Naive thymus-derived CD4-positive, alpha-beta T cell (primary cell): ENCODE measurements at regions not wholly inside any gene's neighbourhood (a gene's known extent, or its start where the extent isn't known, plus 50 kb on each side); places are given as distances from the start of the nearest gene placed in this dataset.
"Not testable (repeated sequence)": the region's sequence is repeated elsewhere in the genome, so short reads cannot be mapped to it uniquely, and the experiment has no call there.

Experiments
- ATAC-seq: fragments of 150-1000 bp; cut with Tn5 transposase; 2 replicates; pipeline ENCODE4 v1.10.0; 2021; ENCODE audit warnings: mild to moderate bottlenecking, moderate library complexity
- CTCF ChIA-PET: fragments of 350-600 bp; sonication (Branson Sonifier 250); formaldehyde crosslinking; loops from one replicate; lab custom pipeline; 2021; ENCODE audit warnings: antibody characterized with exemption; lab: Charles Lee
- POLR2A ChIA-PET: fragments of 350-600 bp; sonication (Branson Sonifier 250); formaldehyde crosslinking; loops from one replicate; lab custom pipeline; 2021; ENCODE audit warnings: antibody characterized with exemption, inconsistent platforms; lab: Charles Lee
- DNase-seq, 9 donors: peaks; one replicate each; pipeline versions ENCODE4 v3.0.0 to v3.0.0-alpha.2; 2020 to 2022; ENCODE audit warnings: mixed read lengths in 1 of 9
- H3K27ac ChIP-seq: one replicate; pipeline ENCODE4 v1.7.0; 2013; ENCODE audit warnings: mild to moderate bottlenecking, low read depth, low read length, moderate library complexity
- H3K27me3 ChIP-seq, 2 donors: one replicate each; pipeline ENCODE4 v1.7.0; 2013; ENCODE audit warnings: low read length in 2 of 2, mild to moderate bottlenecking in 2 of 2, moderate library complexity in 2 of 2; ENCODE audit not compliant: control insufficient read depth in 2 of 2, insufficient read depth in 2 of 2
- H3K36me3 ChIP-seq, 3 experiments: 1 replicate in 2 of 3; 2 replicates in 1 of 3; pipeline ENCODE4 v1.7.0; 2013; ENCODE audit warnings: low read length in 3 of 3, mild to moderate bottlenecking in 3 of 3, moderate library complexity in 1 of 3; ENCODE audit not compliant: insufficient read depth in 3 of 3, control insufficient read depth in 2 of 3
- H3K4me1 ChIP-seq, 2 donors: one replicate each; pipeline ENCODE4 v1.7.0; 2013; ENCODE audit warnings: low read length in 2 of 2, mild to moderate bottlenecking in 2 of 2, moderate library complexity in 1 of 2; ENCODE audit not compliant: control insufficient read depth in 2 of 2, insufficient read depth in 2 of 2
- H3K4me3 ChIP-seq: 2 replicates; pipeline ENCODE4 v1.7.0; 2013; ENCODE audit warnings: mild to moderate bottlenecking, low read length
- H3K9me3 ChIP-seq, 3 experiments: 1 replicate in 2 of 3; 2 replicates in 1 of 3; pipeline ENCODE4 v1.7.0; 2013; ENCODE audit warnings: low read length in 3 of 3; ENCODE audit not compliant: control insufficient read depth in 2 of 3
- H3K27ac Mint-ChIP-seq, 9 donors: one replicate each; pipeline ENCODE4 v1.8.0; 2020 to 2022; ENCODE audit warnings: mixed read lengths in 9 of 9, mild to moderate bottlenecking in 8 of 9, moderate library complexity in 5 of 9, inconsistent platforms in 2 of 9
- H3K27me3 Mint-ChIP-seq, 5 donors: one replicate each; pipeline ENCODE4 v1.8.0; 2021 to 2022; ENCODE audit warnings: mixed read lengths in 5 of 5, mild to moderate bottlenecking in 1 of 5
- H3K36me3 Mint-ChIP-seq, 5 donors: one replicate each; pipeline ENCODE4 v1.8.0; 2020 to 2022; ENCODE audit warnings: mixed read lengths in 5 of 5, mild to moderate bottlenecking in 3 of 5, inconsistent platforms in 1 of 5
- H3K4me1 Mint-ChIP-seq, 7 donors: one replicate each; pipeline ENCODE4 v1.8.0; 2020 to 2022; ENCODE audit warnings: mixed read lengths in 7 of 7, mild to moderate bottlenecking in 3 of 7, inconsistent platforms in 1 of 7
- H3K4me3 Mint-ChIP-seq, 10 donors: one replicate each; pipeline ENCODE4 v1.8.0; 2020 to 2022; ENCODE audit warnings: mild to moderate bottlenecking in 10 of 10, mixed read lengths in 10 of 10, moderate library complexity in 6 of 10, inconsistent platforms in 2 of 10
- H3K9me3 Mint-ChIP-seq, 11 donors: one replicate each; pipeline ENCODE4 v1.8.0; 2020 to 2022; ENCODE audit warnings: mixed read lengths in 11 of 11, mild to moderate bottlenecking in 4 of 11, inconsistent platforms in 1 of 11, moderate library complexity in 1 of 11
- intact Hi-C, 2 donors: fragments of 100-400 bp; cut with micrococcal nuclease; formaldehyde crosslinking; loops; one replicate each; pipeline ENCODE4 v1.15.1; 2023

DNA sequence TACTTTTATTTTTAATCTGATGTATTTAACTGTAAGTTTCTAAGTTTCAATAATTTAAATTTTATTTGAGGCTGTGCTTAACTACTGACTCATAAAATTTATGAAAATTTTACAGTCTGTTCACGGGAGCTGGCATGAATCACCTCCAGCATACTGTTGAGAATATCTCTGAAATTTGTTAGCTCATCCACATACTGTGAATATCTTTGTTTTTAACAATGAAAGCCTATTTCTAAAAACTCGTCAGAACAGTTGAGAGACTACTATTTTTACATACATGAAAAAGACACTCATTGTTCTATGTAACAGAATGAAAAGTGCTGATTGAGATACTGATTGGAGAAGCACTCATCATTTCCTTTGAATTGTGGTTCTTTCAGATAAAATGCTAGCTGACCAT lies 749.3 kb downstream of the TENT5A start:
- no peak overlapping the region for H3K27ac Mint-ChIP-seq
- H3K4me3 ChIP-seq: no peak overlapping the region
- no peaks in the 10 kb centered on the region for H3K36me3 ChIP-seq
- peaks cover 0 to 5% (median 0%) of the 10 kb centered on the region in 5 donors for H3K36me3 Mint-ChIP-seq
- no peak for ATAC-seq
- intact Hi-C loops: no loop called here
- CTCF ChIA-PET: no interaction called here
- no peaks in the 10 kb centered on the region for H3K4me1 Mint-ChIP-seq
- no peak for DNase-seq
- no peaks in the 10 kb centered on the region for H3K27me3 Mint-ChIP-seq
- POLR2A ChIA-PET: interaction anchor here (0.6 kb wide), 1 partner anchor 1004 kb away, joined by 3 read pairs; no protein-coding TSS in a partner anchor
- H3K9me3 ChIP-seq: no peaks in the 10 kb centered on the region
- no peak overlapping the region for H3K4me3 Mint-ChIP-seq
- peaks cover 1 to 13% (median 7%) of the 10 kb centered on the region in 11 donors for H3K9me3 Mint-ChIP-seq
- H3K27me3 ChIP-seq: no peaks in the 10 kb centered on the region
- H3K27ac ChIP-seq: no peak overlapping the region
- H3K4me1 ChIP-seq: no peaks in the 10 kb centered on the region

DNA sequence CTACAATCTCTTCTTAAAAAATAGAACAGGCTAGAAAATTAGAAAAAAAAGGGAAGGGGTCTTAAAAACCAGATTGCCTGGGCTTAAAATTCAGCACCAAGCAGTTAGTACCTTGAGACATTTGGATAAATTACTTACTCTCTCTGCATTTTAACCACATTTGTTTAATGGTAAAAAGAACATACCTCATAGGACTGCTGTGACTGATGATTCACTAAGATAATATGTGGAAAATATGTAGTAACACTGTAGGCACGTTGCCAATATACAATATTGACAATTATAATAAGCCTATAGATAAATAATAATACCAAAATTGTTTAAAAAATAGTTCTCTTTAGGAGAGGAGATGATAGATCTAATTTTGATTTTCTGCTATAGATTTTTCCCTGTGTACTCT lies 750.4 kb downstream of the TENT5A start:
- Mint-ChIP-seq H3K9me3 (peaks cover 1 to 13% (median 7%) of the 10 kb centered on the region in 11 donors), H3K4me3 (no peak overlapping the region), H3K27me3 (no peaks in the 10 kb centered on the region), H3K4me1 (no peaks in the 10 kb centered on the region), H3K36me3 (peaks cover 0 to 5% (median 0%) of the 10 kb centered on the region in 5 donors), H3K27ac (no peak overlapping the region)
- Histone ChIP-seq H3K9me3 (no peaks in the 10 kb centered on the region), H3K4me1 (no peaks in the 10 kb centered on the region), H3K36me3 (no peaks in the 10 kb centered on the region), H3K4me3 (no peak overlapping the region), H3K27ac (no peak overlapping the region), H3K27me3 (no peaks in the 10 kb centered on the region)
- POLR2A ChIA-PET: no interaction called here
- no peak for ATAC-seq
- CTCF ChIA-PET: interaction anchor here (0.7 kb wide), 1 partner anchor 604 kb away, joined by 3 read pairs; no protein-coding TSS in a partner anchor
- intact Hi-C loops: no loop called here
- no peak for DNase-seq

DNA sequence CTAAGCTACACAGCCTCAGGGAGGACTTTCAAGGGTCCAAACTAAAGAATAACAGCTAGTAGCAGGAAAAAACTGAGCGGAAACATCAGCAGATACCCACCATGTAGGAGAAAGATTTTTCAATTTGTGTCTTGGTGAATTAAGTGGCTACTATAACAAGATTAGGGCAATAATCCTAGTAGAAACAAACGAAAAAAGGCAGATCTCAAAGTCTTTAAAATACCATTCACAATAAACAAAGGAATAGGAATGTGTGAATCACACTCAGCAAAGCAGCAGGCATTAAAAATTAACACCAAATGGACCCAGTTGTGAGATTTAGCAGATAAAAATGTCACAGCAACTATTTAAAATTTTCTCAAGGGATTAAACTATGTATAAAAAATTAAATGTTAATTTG lies 761.2 kb downstream of the TENT5A start:
- Mint-ChIP-seq H3K27ac (no peak overlapping the region), H3K36me3 (no peaks in the 10 kb centered on the region), H3K9me3 (peaks cover 0 to 24% (median 4%) of the 10 kb centered on the region in 11 donors), H3K27me3 (no peaks in the 10 kb centered on the region), H3K4me1 (no peaks in the 10 kb centered on the region), H3K4me3 (no peak overlapping the region)
- DNase-seq (no peak), ATAC-seq (no peak)
- no peaks in the 10 kb centered on the region for H3K9me3 ChIP-seq
- no peak overlapping the region for H3K27ac ChIP-seq
- ChIA-PET POLR2A (no interaction called here), CTCF (no interaction called here)
- H3K4me3 ChIP-seq: no peak overlapping the region
- no peaks in the 10 kb centered on the region for H3K27me3 ChIP-seq
- intact Hi-C loops: no loop called here
- H3K4me1 ChIP-seq: no peaks in the 10 kb centered on the region
- H3K36me3 ChIP-seq: no peaks in the 10 kb centered on the region

DNA sequence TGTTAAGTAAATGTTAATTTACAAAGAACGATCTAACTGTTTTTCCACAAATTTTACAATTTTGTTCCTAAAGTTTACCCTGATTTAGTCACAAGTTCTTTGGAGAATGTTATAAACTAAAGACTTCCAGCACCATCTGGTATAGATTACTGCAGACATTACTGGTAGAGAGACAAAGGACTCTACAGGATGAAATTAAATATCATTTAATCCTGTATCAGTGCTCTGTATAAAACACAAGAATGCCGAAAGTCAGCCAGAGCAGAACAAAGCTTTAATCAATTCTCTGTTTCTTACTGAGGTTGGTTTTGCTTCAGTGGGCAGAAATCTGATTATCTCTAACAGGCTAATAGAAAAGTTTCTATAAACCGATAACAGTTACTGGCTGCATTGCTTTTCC lies 763.6 kb downstream of the TENT5A start:
- DNase-seq (no peak), ATAC-seq (no peak)
- CTCF ChIA-PET: no interaction called here
- POLR2A ChIA-PET: no interaction called here
- Mint-ChIP-seq H3K27ac (no peak overlapping the region), H3K9me3 (peaks cover 0 to 18% (median 0%) of the 10 kb centered on the region in 11 donors), H3K36me3 (no peaks in the 10 kb centered on the region), H3K27me3 (no peaks in the 10 kb centered on the region), H3K4me1 (no peaks in the 10 kb centered on the region), H3K4me3 (no peak overlapping the region)
- Histone ChIP-seq H3K27ac (no peak overlapping the region), H3K27me3 (no peaks in the 10 kb centered on the region), H3K36me3 (no peaks in the 10 kb centered on the region), H3K4me3 (no peak overlapping the region), H3K9me3 (no peaks in the 10 kb centered on the region), H3K4me1 (no peaks in the 10 kb centered on the region)
- intact Hi-C loops: no loop called here

DNA sequence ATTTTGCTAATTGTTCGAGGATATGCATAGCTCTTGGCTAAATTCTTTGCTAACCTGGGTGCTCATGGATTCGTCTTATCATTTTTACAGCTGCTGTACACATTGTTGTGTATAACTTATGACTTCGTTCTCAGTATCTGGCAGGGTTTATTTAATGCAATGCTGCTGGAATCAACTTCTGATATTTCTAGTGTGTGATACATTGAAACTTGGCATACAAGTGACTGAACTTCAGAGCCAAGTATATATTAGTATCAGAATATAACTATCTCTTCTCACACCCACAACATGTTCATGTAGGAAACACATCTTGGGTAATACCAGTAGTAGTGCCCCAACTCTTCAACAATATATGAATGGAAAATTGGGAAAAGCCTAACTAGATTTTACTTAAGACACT lies 764.2 kb downstream of the TENT5A start:
- H3K4me3 ChIP-seq: no peak overlapping the region
- H3K27ac ChIP-seq: no peak overlapping the region
- no peaks in the 10 kb centered on the region for H3K9me3 ChIP-seq
- Mint-ChIP-seq H3K27ac (no peak overlapping the region), H3K9me3 (peaks cover 0 to 18% (median 1%) of the 10 kb centered on the region in 11 donors), H3K4me3 (no peak overlapping the region), H3K27me3 (no peaks in the 10 kb centered on the region), H3K36me3 (no peaks in the 10 kb centered on the region), H3K4me1 (no peaks in the 10 kb centered on the region)
- ATAC-seq (no peak), DNase-seq (no peak)
- intact Hi-C loops: no loop called here
- no peaks in the 10 kb centered on the region for H3K27me3 ChIP-seq
- CTCF ChIA-PET: no interaction called here
- POLR2A ChIA-PET: no interaction called here
- no peaks in the 10 kb centered on the region for H3K36me3 ChIP-seq
- no peaks in the 10 kb centered on the region for H3K4me1 ChIP-seq

DNA sequence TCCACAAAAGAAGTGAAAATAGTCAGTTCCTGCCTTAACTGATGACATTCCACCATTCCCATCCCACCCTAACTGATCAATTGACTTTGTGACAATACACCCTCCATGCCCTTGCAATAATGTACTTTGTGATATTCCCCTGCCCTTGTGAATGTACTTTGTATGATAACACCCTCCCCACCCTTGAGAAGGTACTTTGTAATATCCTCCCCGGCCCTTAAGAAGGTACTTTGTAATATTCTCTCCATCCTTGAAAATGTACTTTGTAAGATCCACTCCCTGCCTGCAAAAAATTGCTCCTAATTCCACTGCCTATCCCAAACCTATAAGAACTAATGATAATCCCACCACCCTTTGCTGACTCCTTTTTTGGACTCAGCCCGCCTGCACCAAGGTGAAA lies 771.3 kb downstream of the TENT5A start:
- H3K4me3 ChIP-seq, CTCF ChIA-PET, H3K9me3 ChIP-seq, H3K36me3 ChIP-seq, H3K27ac Mint-ChIP-seq, H3K27ac ChIP-seq, ATAC-seq, H3K36me3 Mint-ChIP-seq, intact Hi-C loops, H3K4me3 Mint-ChIP-seq, POLR2A ChIA-PET, H3K27me3 ChIP-seq, H3K4me1 ChIP-seq, DNase-seq, H3K27me3 Mint-ChIP-seq, H3K4me1 Mint-ChIP-seq, H3K9me3 Mint-ChIP-seq: not testable (repeated sequence)

DNA sequence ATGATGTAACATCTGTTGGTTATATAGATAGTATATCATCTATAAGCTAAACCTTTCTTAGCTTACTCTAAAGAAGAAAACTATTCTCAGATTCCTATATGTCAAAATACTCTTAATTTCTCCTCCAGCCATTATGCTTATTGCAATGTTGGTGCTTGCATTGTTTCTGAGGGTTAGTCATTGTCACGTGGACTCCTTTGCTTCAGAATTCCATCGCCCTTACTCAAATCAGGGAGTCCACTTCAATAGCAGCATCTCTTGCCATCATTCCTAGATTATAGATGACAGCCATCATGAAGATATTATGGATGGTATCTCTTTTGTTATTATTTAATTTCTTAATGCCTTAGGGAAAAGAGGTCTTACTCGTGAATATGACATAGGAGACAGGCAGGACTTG lies 776.1 kb downstream of the TENT5A start:
- no peaks in the 10 kb centered on the region for H3K27me3 ChIP-seq
- Mint-ChIP-seq H3K36me3 (no peaks in the 10 kb centered on the region), H3K27ac (no peak overlapping the region), H3K4me1 (no peaks in the 10 kb centered on the region), H3K9me3 (peaks cover 0 to 5% (median under 1%) of the 10 kb centered on the region in 11 donors), H3K27me3 (no peaks in the 10 kb centered on the region), H3K4me3 (no peak overlapping the region)
- intact Hi-C loops: no loop called here
- no peak for DNase-seq
- H3K4me3 ChIP-seq: no peak overlapping the region
- H3K4me1 ChIP-seq: no peaks in the 10 kb centered on the region
- no peak for ATAC-seq
- CTCF ChIA-PET: no interaction called here
- POLR2A ChIA-PET: no interaction called here
- no peak overlapping the region for H3K27ac ChIP-seq
- H3K9me3 ChIP-seq: no peaks in the 10 kb centered on the region
- H3K36me3 ChIP-seq: no peaks in the 10 kb centered on the region
